Peyer's patch (tissue), 4 donors: ENCODE measurements at regions not wholly inside any gene's neighbourhood (a gene's known extent, or its start where the extent isn't known, plus 50 kb on each side); places are given as distances from the start of the nearest gene placed in this dataset.

Experiments
- DNase-seq, 3 donors: peaks; one replicate each; pipeline ENCODE4 v3.0.0-alpha.2; 2017 to 2019
- H3K27ac ChIP-seq, 4 donors: fragments of 200-600 bp; sonication (generic); one replicate each; pipeline ENCODE4 v1.5.1; 2016 to 2019
- H3K27me3 ChIP-seq, 2 donors: fragments of 200-600 bp; sonication (generic); one replicate each; pipeline ENCODE4 v1.5.1; 2019
- H3K36me3 ChIP-seq, 3 donors: fragments of 200-600 bp; sonication (generic); one replicate each; pipeline ENCODE4 v1.5.1; 2016 to 2019
- H3K4me1 ChIP-seq, 4 donors: fragments of 200-600 bp; sonication (generic); one replicate each; pipeline ENCODE4 v1.5.1; 2016 to 2019
- H3K4me3 ChIP-seq, 4 donors: fragments of 200-600 bp; sonication (generic); 1 replicate in 3 of 4; 2 replicates in 1 of 4; pipeline ENCODE4 v1.5.1; 2016 to 2019; ENCODE audit warnings: mild to moderate bottlenecking in 1 of 4
- H3K9me3 ChIP-seq, 4 donors: fragments of 200-600 bp; sonication (generic); one replicate each; pipeline ENCODE4 v1.5.1; 2016 to 2019; ENCODE audit warnings: mild to moderate bottlenecking in 1 of 4
- CTCF ChIP-seq, 6 experiments: fragments of 450-650 bp in 4 of 6; fragments of 200-600 bp in 2 of 6; sonication (generic) in 1 of 6; IDR thresholded peaks; one replicate each; pipeline ENCODE4 v1.5.1; 2017 to 2019; ENCODE audit warnings: antibody characterized with exemption in 6 of 6, mild to moderate bottlenecking in 3 of 6, moderate library complexity in 1 of 6
- POLR2A ChIP-seq, 2 donors: fragments of 450-650 bp; IDR thresholded peaks; one replicate each; pipeline ENCODE4 v1.5.1; 2017; ENCODE audit warnings: antibody characterized with exemption in 2 of 2, mild to moderate bottlenecking in 2 of 2, moderate library complexity in 2 of 2

- no peaks in the 10 kb centered on the region for H3K4me1 ChIP-seq
- H3K4me3 ChIP-seq, result no peak overlapping the region
- H3K27me3 ChIP-seq, result no peaks in the 10 kb centered on the region
- no peaks in the 10 kb centered on the region for H3K9me3 ChIP-seq
- H3K27ac ChIP-seq, result no peak overlapping the region
- no peaks in the 10 kb centered on the region for H3K36me3 ChIP-seq
- no peak for TF ChIP-seq POLR2A (IDR thresholded peaks at IDR 0.05)
- no peak for TF ChIP-seq CTCF (IDR thresholded peaks at IDR 0.05)
- DNase-seq, result no peak
These were observed 204.8 kb downstream of the TFAP2A start for GRCh38 chr6:10210052-10210451.

GRCh38 chr6:10205892-10206291 is 209.0 kb downstream of the TFAP2A start:
- Histone ChIP-seq H3K4me1 (no peaks in the 10 kb centered on the region), H3K36me3 (no peaks in the 10 kb centered on the region), H3K4me3 (no peak overlapping the region), H3K27me3 (no peaks in the 10 kb centered on the region), H3K27ac (no peak overlapping the region), H3K9me3 (no peaks in the 10 kb centered on the region)
- no peak for DNase-seq
- no peak for TF ChIP-seq CTCF (IDR thresholded peaks at IDR 0.05)
- TF ChIP-seq POLR2A (IDR thresholded peaks at IDR 0.05), result no peak

GRCh38 chr6:10205120-10205519 is 209.8 kb downstream of the TFAP2A start:
- H3K27me3 ChIP-seq, result no peaks in the 10 kb centered on the region
- no peaks in the 10 kb centered on the region for H3K4me1 ChIP-seq
- DNase-seq, result no peak
- H3K36me3 ChIP-seq, result no peaks in the 10 kb centered on the region
- TF ChIP-seq CTCF (IDR thresholded peaks at IDR 0.05) (no peak), POLR2A (IDR thresholded peaks at IDR 0.05) (no peak)
- H3K4me3 ChIP-seq, result no peak overlapping the region
- no peaks in the 10 kb centered on the region for H3K9me3 ChIP-seq
- no peak overlapping the region for H3K27ac ChIP-seq

- no peaks in the 10 kb centered on the region for H3K4me1 ChIP-seq
- TF ChIP-seq POLR2A (IDR thresholded peaks at IDR 0.05) (no peak), CTCF (IDR thresholded peaks at IDR 0.05) (no peak)
- H3K4me3 ChIP-seq, result no peak overlapping the region
- no peaks in the 10 kb centered on the region for H3K27me3 ChIP-seq
- no peak for DNase-seq
- no peak overlapping the region for H3K27ac ChIP-seq
- H3K36me3 ChIP-seq, result no peaks in the 10 kb centered on the region
- H3K9me3 ChIP-seq, result no peaks in the 10 kb centered on the region
These were observed 211.2 kb downstream of the TFAP2A start for GRCh38 chr6:10203651-10204050.

- H3K4me3 ChIP-seq, result no peak overlapping the region
- no peaks in the 10 kb centered on the region for H3K4me1 ChIP-seq
- H3K27me3 ChIP-seq, result no peaks in the 10 kb centered on the region
- DNase-seq, result no peak
- no peak overlapping the region for H3K27ac ChIP-seq
- TF ChIP-seq CTCF (IDR thresholded peaks at IDR 0.05) (no peak), POLR2A (IDR thresholded peaks at IDR 0.05) (no peak)
- H3K9me3 ChIP-seq, result no peaks in the 10 kb centered on the region
- H3K36me3 ChIP-seq, result no peaks in the 10 kb centered on the region
These were observed 212.3 kb downstream of the TFAP2A start for GRCh38 chr6:10202581-10202980.
